ENCODE measurements at regions not wholly inside any gene's neighbourhood (a gene's known extent, or its start where the extent isn't known, plus 50 kb on each side); places are given as distances from the start of the nearest gene placed in this dataset.

GRCh38 chr4:189278597-189279165, 662.0 kb upstream of the FRG1 start:
- Histone ChIP-seq H3K4me2 (ENCODE audit: low read length) (no peak overlapping the region), H3K4me3 (ENCODE audit: low read length) (no peak overlapping the region), H3K27me3 (ENCODE audit: control insufficient read depth, low read length) (no peaks in the 10 kb centered on the region), H3K79me2 (ENCODE audit: control insufficient read depth, low read length) (no peaks in the 10 kb centered on the region), H3K9me2 (replicated peaks; ENCODE audit: control insufficient read depth, low read length) (no peaks in the 10 kb centered on the region), H3K4me1 (ENCODE audit: control insufficient read depth, low read length) (no peaks in the 10 kb centered on the region), H3K27ac (ENCODE audit: low read depth, low read length) (no peak overlapping the region), H4K20me1 (ENCODE audit: control insufficient read depth, insufficient read depth, low read depth, low read length) (no peaks in the 10 kb centered on the region), H3K36me3 (ENCODE audit: control insufficient read depth, low read length) (no peaks in the 10 kb centered on the region), H3K9me3 (ENCODE audit: control insufficient read depth, insufficient read depth, low read length) (no peaks in the 10 kb centered on the region), H3F3A (ENCODE audit: control insufficient read depth, insufficient read depth) (no peaks in the 10 kb centered on the region)
- TF ChIP-seq EZH2phosphoT487 (IDR thresholded peaks at IDR 0.05; ENCODE audit: borderline replicate concordance, low read length), result no peak
- TF ChIP-seq CTCF (IDR thresholded peaks at IDR 0.05; ENCODE audit: low read depth, low read length, poor library complexity, severe bottlenecking), result no peak

- TF ChIP-seq CTCF (IDR thresholded peaks at IDR 0.05; ENCODE audit: low read depth, low read length, poor library complexity, severe bottlenecking), result no peak
- no peak for TF ChIP-seq EZH2phosphoT487 (IDR thresholded peaks at IDR 0.05; ENCODE audit: borderline replicate concordance, low read length)
- Histone ChIP-seq H3K4me3 (ENCODE audit: low read length) (no peak overlapping the region), H3K4me2 (ENCODE audit: low read length) (no peak overlapping the region), H3K27ac (ENCODE audit: low read depth, low read length) (no peak overlapping the region), H3K9me2 (replicated peaks; ENCODE audit: control insufficient read depth, low read length) (no peaks in the 10 kb centered on the region), H3K9me3 (ENCODE audit: control insufficient read depth, insufficient read depth, low read length) (no peaks in the 10 kb centered on the region; the same call in 1 of the 2 replicates), H3K36me3 (ENCODE audit: control insufficient read depth, low read length) (no peaks in the 10 kb centered on the region), H4K20me1 (ENCODE audit: control insufficient read depth, insufficient read depth, low read depth, low read length) (no peaks in the 10 kb centered on the region), H3F3A (ENCODE audit: control insufficient read depth, insufficient read depth) (no peaks in the 10 kb centered on the region), H3K79me2 (ENCODE audit: control insufficient read depth, low read length) (no peaks in the 10 kb centered on the region), H3K27me3 (ENCODE audit: control insufficient read depth, low read length) (no peaks in the 10 kb centered on the region), H3K4me1 (ENCODE audit: control insufficient read depth, low read length) (no peaks in the 10 kb centered on the region)
These were observed 661.5 kb upstream of the FRG1 start for GRCh38 chr4:189279188-189279587.

- H3K4me1 ChIP-seq (ENCODE audit: control insufficient read depth, low read length), result no peaks in the 10 kb centered on the region
- TF ChIP-seq EZH2phosphoT487 (IDR thresholded peaks at IDR 0.05; ENCODE audit: borderline replicate concordance, low read length) (no peak), CTCF (IDR thresholded peaks at IDR 0.05; ENCODE audit: low read depth, low read length, poor library complexity, severe bottlenecking) (no peak)
- H3K9me2 ChIP-seq (replicated peaks; ENCODE audit: control insufficient read depth, low read length), result no peaks in the 10 kb centered on the region
- no peak overlapping the region for H3K4me3 ChIP-seq (ENCODE audit: low read length)
- H3K27ac ChIP-seq (ENCODE audit: low read depth, low read length), result no peak overlapping the region
- no peaks in the 10 kb centered on the region for H4K20me1 ChIP-seq (ENCODE audit: control insufficient read depth, insufficient read depth, low read depth, low read length)
- H3K4me2 ChIP-seq (ENCODE audit: low read length), result no peak overlapping the region
- no peaks in the 10 kb centered on the region for H3K27me3 ChIP-seq (ENCODE audit: control insufficient read depth, low read length)
- H3K36me3 ChIP-seq (ENCODE audit: control insufficient read depth, low read length), result no peaks in the 10 kb centered on the region
- no peaks in the 10 kb centered on the region for H3K79me2 ChIP-seq (ENCODE audit: control insufficient read depth, low read length)
- H3K9me3 ChIP-seq (ENCODE audit: control insufficient read depth, insufficient read depth, low read length), result no peaks in the 10 kb centered on the region; the same call in 1 of the 2 replicates
- H3F3A ChIP-seq (ENCODE audit: control insufficient read depth, insufficient read depth), result no peaks in the 10 kb centered on the region
These were observed 655.3 kb upstream of the FRG1 start for GRCh38 chr4:189285377-189285776.

Data from DOHH2 (cell line).